Vagina (tissue), 2 donors: ENCODE measurements at regions not wholly inside any gene's neighbourhood (a gene's known extent, or its start where the extent isn't known, plus 50 kb on each side); places are given as distances from the start of the nearest gene placed in this dataset.

Experiments used
- DNase-seq, 2 donors: peaks; one replicate each; pipeline ENCODE4 v3.0.0-alpha.2; 2017; ENCODE audit errors: extremely low spot score in 2 of 2
- H3K27ac ChIP-seq: fragments of 200-600 bp; sonication (generic); one replicate; pipeline ENCODE4 v1.5.1; 2019
- H3K27me3 ChIP-seq: fragments of 200-600 bp; sonication (generic); one replicate; pipeline ENCODE4 v1.5.1; 2019
- H3K36me3 ChIP-seq, 2 donors: fragments of 200-600 bp; sonication (generic); one replicate each; pipeline ENCODE4 v1.5.1; 2017 to 2019
- H3K4me1 ChIP-seq: fragments of 200-600 bp; sonication (generic); one replicate; pipeline ENCODE4 v1.5.1; 2019
- H3K4me3 ChIP-seq, 2 donors: fragments of 200-600 bp; sonication (generic); 1 replicate in 1 of 2; 2 replicates in 1 of 2; pipeline ENCODE4 v1.5.1; 2016 to 2019
- H3K9me3 ChIP-seq: fragments of 200-600 bp; sonication (generic); one replicate; pipeline ENCODE4 v1.5.1; 2019
- POLR2A ChIP-seq, 2 donors: fragments of 450-650 bp; IDR thresholded peaks; one replicate each; pipeline ENCODE4 v1.6.1; 2017; ENCODE audit warnings: antibody characterized with exemption in 2 of 2, mild to moderate bottlenecking in 2 of 2, moderate library complexity in 2 of 2
- POLR2AphosphoS5 ChIP-seq, 2 donors: sonication (generic); formaldehyde crosslinking; IDR thresholded peaks; one replicate each; pipeline ENCODE4 v1.9.0; 2017; ENCODE audit warnings: antibody characterized with exemption in 2 of 2, mild to moderate bottlenecking in 2 of 2, low read depth in 1 of 2; ENCODE audit not compliant: insufficient read depth in 1 of 2
- intact Hi-C: fragments of 100-400 bp; cut with DNase I; formaldehyde crosslinking; loops from one replicate; pipeline ENCODE4 v1.15.1; 2023
- TF ChIP-seq, protein P1 (sequence below), 3 experiments: fragments of 450-650 bp in 2 of 3; fragments of 200-600 bp in 1 of 3; sonication (generic) in 1 of 3; IDR thresholded peaks; one replicate each; pipeline ENCODE4 v1.5.1; 2017 to 2019; ENCODE audit warnings: antibody characterized with exemption in 3 of 3, mild to moderate bottlenecking in 2 of 3, moderate library complexity in 2 of 3

DNA sequence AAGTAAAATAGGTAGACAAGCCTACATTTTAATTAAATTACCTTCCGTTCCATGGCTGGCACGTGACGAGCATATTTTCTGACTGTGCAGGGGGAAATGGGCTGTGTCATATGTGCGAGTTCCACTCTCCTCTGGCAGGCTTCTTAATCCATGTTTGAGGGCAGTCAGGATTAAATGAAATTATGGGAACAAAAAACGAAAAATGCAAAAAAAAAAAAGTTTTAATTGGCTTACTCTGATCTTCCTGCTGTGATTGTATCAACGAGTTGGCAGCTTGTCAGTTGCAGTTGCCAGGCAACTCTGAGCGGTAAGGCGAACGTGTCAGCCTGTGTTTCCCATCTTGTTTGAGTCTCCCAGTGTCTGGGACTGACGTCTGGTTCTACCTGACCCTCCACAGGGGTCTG is 302.9 kb upstream of the XYLT1 start:
- H3K9me3 ChIP-seq = no peaks in the 10 kb centered on the region
- DNase-seq = no peak
- H3K27ac ChIP-seq = no peak overlapping the region
- no peaks in the 10 kb centered on the region for H3K36me3 ChIP-seq
- H3K27me3 ChIP-seq = no peaks in the 10 kb centered on the region
- intact Hi-C loops = no loop called here
- peaks cover 6% of the 10 kb centered on the region for H3K4me1 ChIP-seq
- TF ChIP-seq, protein P1, sequence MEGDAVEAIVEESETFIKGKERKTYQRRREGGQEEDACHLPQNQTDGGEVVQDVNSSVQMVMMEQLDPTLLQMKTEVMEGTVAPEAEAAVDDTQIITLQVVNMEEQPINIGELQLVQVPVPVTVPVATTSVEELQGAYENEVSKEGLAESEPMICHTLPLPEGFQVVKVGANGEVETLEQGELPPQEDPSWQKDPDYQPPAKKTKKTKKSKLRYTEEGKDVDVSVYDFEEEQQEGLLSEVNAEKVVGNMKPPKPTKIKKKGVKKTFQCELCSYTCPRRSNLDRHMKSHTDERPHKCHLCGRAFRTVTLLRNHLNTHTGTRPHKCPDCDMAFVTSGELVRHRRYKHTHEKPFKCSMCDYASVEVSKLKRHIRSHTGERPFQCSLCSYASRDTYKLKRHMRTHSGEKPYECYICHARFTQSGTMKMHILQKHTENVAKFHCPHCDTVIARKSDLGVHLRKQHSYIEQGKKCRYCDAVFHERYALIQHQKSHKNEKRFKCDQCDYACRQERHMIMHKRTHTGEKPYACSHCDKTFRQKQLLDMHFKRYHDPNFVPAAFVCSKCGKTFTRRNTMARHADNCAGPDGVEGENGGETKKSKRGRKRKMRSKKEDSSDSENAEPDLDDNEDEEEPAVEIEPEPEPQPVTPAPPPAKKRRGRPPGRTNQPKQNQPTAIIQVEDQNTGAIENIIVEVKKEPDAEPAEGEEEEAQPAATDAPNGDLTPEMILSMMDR (IDR thresholded peaks at IDR 0.05) = no peak
- TF ChIP-seq POLR2A (IDR thresholded peaks at IDR 0.05) (no peak), POLR2AphosphoS5 (IDR thresholded peaks at IDR 0.05; ENCODE audit: insufficient read depth in 1 of 2, low read depth in 1 of 2) (no peak)
- H3K4me3 ChIP-seq = no peak overlapping the region

DNA sequence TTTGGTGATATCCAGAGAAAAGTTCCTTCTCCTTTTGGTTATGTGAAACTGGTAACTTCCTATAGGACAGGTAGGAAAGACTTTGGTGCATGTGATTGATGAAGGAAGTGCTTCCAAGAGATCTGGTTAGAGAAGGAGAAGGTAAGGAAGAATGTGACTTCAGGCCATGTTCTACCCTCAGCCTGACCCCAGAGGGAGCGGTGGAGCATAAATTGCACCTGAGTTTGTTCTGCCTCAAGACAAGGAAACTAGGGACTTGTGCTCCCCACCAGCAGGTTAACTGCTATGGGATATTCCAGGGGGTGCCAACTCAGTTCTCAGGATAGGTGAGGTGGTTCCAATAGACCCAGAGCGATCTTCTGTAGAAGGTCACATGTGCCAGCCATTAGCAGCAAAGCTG is 299.3 kb upstream of the XYLT1 start:
- Histone ChIP-seq H3K4me3 (no peak overlapping the region), H3K9me3 (no peaks in the 10 kb centered on the region), H3K27ac (no peak overlapping the region), H3K4me1 (peaks cover 10% of the 10 kb centered on the region), H3K36me3 (no peaks in the 10 kb centered on the region), H3K27me3 (no peaks in the 10 kb centered on the region)
- DNase-seq = no peak
- TF ChIP-seq, protein P1 (IDR thresholded peaks at IDR 0.05) = no peak
- TF ChIP-seq POLR2A (IDR thresholded peaks at IDR 0.05) (no peak), POLR2AphosphoS5 (IDR thresholded peaks at IDR 0.05; ENCODE audit: insufficient read depth in 1 of 2, low read depth in 1 of 2) (no peak)
- intact Hi-C loops = no loop called here

- H3K4me3 ChIP-seq = no peak overlapping the region
- no peaks in the 10 kb centered on the region for H3K36me3 ChIP-seq
- no peaks in the 10 kb centered on the region for H3K27me3 ChIP-seq
- DNase-seq = no peak
- TF ChIP-seq, protein P1 (IDR thresholded peaks at IDR 0.05) = no peak
- no peak for TF ChIP-seq POLR2AphosphoS5 (IDR thresholded peaks at IDR 0.05; ENCODE audit: insufficient read depth in 1 of 2, low read depth in 1 of 2)
- no peak for TF ChIP-seq POLR2A (IDR thresholded peaks at IDR 0.05)
- intact Hi-C loops = no loop called here
- H3K4me1 ChIP-seq = peaks cover 10% of the 10 kb centered on the region
- no peak overlapping the region for H3K27ac ChIP-seq
- H3K9me3 ChIP-seq = no peaks in the 10 kb centered on the region
These were observed 298.3 kb upstream of the XYLT1 start for GRCh38 chr16:17769065-17769464.

- Histone ChIP-seq H3K27me3 (no peaks in the 10 kb centered on the region), H3K27ac (no peak overlapping the region), H3K4me3 (no peak overlapping the region), H3K4me1 (peaks cover 10% of the 10 kb centered on the region), H3K36me3 (no peaks in the 10 kb centered on the region), H3K9me3 (no peaks in the 10 kb centered on the region)
- intact Hi-C loops = no loop called here
- no peak for TF ChIP-seq POLR2A (IDR thresholded peaks at IDR 0.05)
- TF ChIP-seq, protein P1 (IDR thresholded peaks at IDR 0.05) = no peak
- TF ChIP-seq POLR2AphosphoS5 (IDR thresholded peaks at IDR 0.05; ENCODE audit: insufficient read depth in 1 of 2, low read depth in 1 of 2) = no peak
- DNase-seq = no peak
These were observed 297.5 kb upstream of the XYLT1 start for GRCh38 chr16:17768257-17768656.

- H3K27me3 ChIP-seq = no peaks in the 10 kb centered on the region
- no peak overlapping the region for H3K4me3 ChIP-seq
- H3K36me3 ChIP-seq = no peaks in the 10 kb centered on the region
- intact Hi-C loops = no loop called here
- H3K27ac ChIP-seq = no peak overlapping the region
- no peaks in the 10 kb centered on the region for H3K9me3 ChIP-seq
- TF ChIP-seq POLR2AphosphoS5 (IDR thresholded peaks at IDR 0.05; ENCODE audit: insufficient read depth in 1 of 2, low read depth in 1 of 2) (no peak), POLR2A (IDR thresholded peaks at IDR 0.05) (no peak)
- TF ChIP-seq, protein P1 (IDR thresholded peaks at IDR 0.05) = no peak
- peaks cover 10% of the 10 kb centered on the region for H3K4me1 ChIP-seq
- DNase-seq = no peak
These were observed 295.3 kb upstream of the XYLT1 start for GRCh38 chr16:17766012-17766411.
